Left cardiac atrium (tissue), 4 donors: ENCODE measurements at regions not wholly inside any gene's neighbourhood (a gene's known extent, or its start where the extent isn't known, plus 50 kb on each side); places are given as distances from the start of the nearest gene placed in this dataset.
"Not testable (repeated sequence)": the region's sequence is repeated elsewhere in the genome, so short reads cannot be mapped to it uniquely, and the experiment has no call there.

Experiments used
- ATAC-seq, 2 donors: fragments of 200-7000 bp; cut with Tn5 transposase; one replicate each; pipeline ENCODE4 v1.9.1; 2020; ENCODE audit warnings: mild to moderate bottlenecking in 2 of 2, moderate library complexity in 2 of 2
- DNase-seq: peaks from one replicate; pipeline ENCODE4 v3.0.0-alpha.2; 2020
- intact Hi-C, 2 donors: fragments of 100-400 bp; cut with DNase I; formaldehyde crosslinking; loops; one replicate each; pipeline versions ENCODE4 v1.14.1 to v1.15.1; 2022 to 2023
- donor health status: DM: no; HTN: yes; CAD: no.
- donor health status: DM: no; HTN: yes; CAD: no; lungs with severe emphysema.
- donor health status: DM: yes; HTN: yes; CAD: no.
- donor health status: Dilated cardiomyopathy.

- DNase-seq (no peak), ATAC-seq (no peak)
- intact Hi-C loops: no loop called here
These were observed 1746.4 kb downstream of the EFNA5 start for GRCh38 chr5:105924366-105924765.

- DNase-seq (no peak), ATAC-seq (no peak)
- intact Hi-C loops: no loop called here
These were observed 1748.2 kb downstream of the EFNA5 start for GRCh38 chr5:105922574-105922973.

GRCh38 chr5:105922080-105922479 is 1748.7 kb downstream of the EFNA5 start:
- ATAC-seq: no peak
- no peak for DNase-seq
- intact Hi-C loops: no loop called here

- DNase-seq: no peak
- no peak for ATAC-seq
- intact Hi-C loops: no loop called here
These were observed 1753.5 kb downstream of the EFNA5 start for GRCh38 chr5:105917189-105917588.

- intact Hi-C loops: no loop called here
- no peak for ATAC-seq
These were observed 1763.7 kb downstream of the EFNA5 start for GRCh38 chr5:105907016-105907415.

GRCh38 chr5:105905392-105905791 is 1765.3 kb downstream of the EFNA5 start:
- DNase-seq (no peak), ATAC-seq (no peak)
- intact Hi-C loops: no loop called here

More at GRCh38 chr5:105907016-105907415, 1763.7 kb downstream of the EFNA5 start:
- no peak for DNase-seq

GRCh38 chr5:105903069-105903468 is 1767.7 kb downstream of the EFNA5 start:
- intact Hi-C loops: no loop called here
- no peak for DNase-seq
- no peak for ATAC-seq

GRCh38 chr5:105899726-105900125 is 1771.0 kb downstream of the EFNA5 start:
- DNase-seq: no peak
- intact Hi-C loops: no loop called here
- ATAC-seq: no peak

- intact Hi-C loops: no loop called here
- DNase-seq (no peak), ATAC-seq (no peak)
These were observed 1772.6 kb downstream of the EFNA5 start for GRCh38 chr5:105898183-105898582.

GRCh38 chr5:105885266-105885665 is 1785.5 kb downstream of the EFNA5 start:
- intact Hi-C loops: no loop called here
- DNase-seq (no peak), ATAC-seq (no peak)

- intact Hi-C loops: no loop called here
- DNase-seq: no peak
- no peak for ATAC-seq
These were observed 1787.7 kb downstream of the EFNA5 start for GRCh38 chr5:105882956-105883481.

- no peak for ATAC-seq
- no peak for DNase-seq
- intact Hi-C loops: no loop called here
These were observed 1792.3 kb downstream of the EFNA5 start for GRCh38 chr5:105878402-105878801.

GRCh38 chr5:105877592-105877991 is 1793.1 kb downstream of the EFNA5 start:
- no peak for ATAC-seq
- intact Hi-C loops: no loop called here
- DNase-seq: no peak

GRCh38 chr5:105874316-105874715 is 1796.4 kb downstream of the EFNA5 start:
- intact Hi-C loops: no loop called here
- ATAC-seq: no peak

GRCh38 chr5:105872569-105873270 is 1798.0 kb downstream of the EFNA5 start:
- intact Hi-C loops: no loop called here
- DNase-seq (no peak), ATAC-seq (no peak)

More at GRCh38 chr5:105874316-105874715, 1796.4 kb downstream of the EFNA5 start:
- DNase-seq: no peak

GRCh38 chr5:105868038-105868780 is 1802.5 kb downstream of the EFNA5 start:
- intact Hi-C loops: no loop called here
- DNase-seq (no peak), ATAC-seq (peak in 1 of 2 donors; percentile 34)

GRCh38 chr5:105865834-105866233 is 1804.9 kb downstream of the EFNA5 start:
- no peak for DNase-seq

GRCh38 chr5:105859350-105859749 is 1811.4 kb downstream of the EFNA5 start:
- ATAC-seq, DNase-seq, intact Hi-C loops: not testable (repeated sequence)

More at GRCh38 chr5:105865834-105866233, 1804.9 kb downstream of the EFNA5 start:
- intact Hi-C loops: no loop called here
- ATAC-seq: no peak

GRCh38 chr5:105849701-105850100 is 1821.0 kb downstream of the EFNA5 start:
- DNase-seq (no peak), ATAC-seq (no peak)
- intact Hi-C loops: no loop called here

- no peak for ATAC-seq
- DNase-seq: no peak
- intact Hi-C loops: no loop called here
These were observed 1829.9 kb downstream of the EFNA5 start for GRCh38 chr5:105840800-105841199.
